Pancreas (tissue), 10 donors: ENCODE measurements at regions not wholly inside any gene's neighbourhood (a gene's known extent, or its start where the extent isn't known, plus 50 kb on each side); places are given as distances from the start of the nearest gene placed in this dataset.

Experiments
- ATAC-seq, 4 donors: fragments of 200-7000 bp; cut with Tn5 transposase; one replicate each; pipeline versions ENCODE4 v1.8.0 to v1.9.1; 2020; ENCODE audit warnings: mild to moderate bottlenecking in 4 of 4, moderate library complexity in 4 of 4
- DNase-seq, 6 donors: peaks; one replicate each; pipeline ENCODE4 v3.0.0-alpha.2; 2020
- FAIRE-seq: peaks from 2 replicates; lab custom pipeline; 2012; peaks lifted over from hg19 to GRCh38; lab: Jason Lieb, UNC
- H3K27ac ChIP-seq, 4 donors: fragments of 200-600 bp; sonication (generic); 1 replicate in 3 of 4; 2 replicates in 1 of 4; pipeline versions ENCODE4 v1.5.0 to v1.8.0; 2020
- H3K27me3 ChIP-seq, 4 donors: fragments of 200-600 bp; one replicate each; pipeline ENCODE4 v1.8.0; 2021
- H3K36me3 ChIP-seq, 3 donors: fragments of 200-600 bp; sonication (generic) in 1 of 3; one replicate each; pipeline versions ENCODE4 v1.5.0 to v1.8.0; 2020 to 2021
- H3K4me1 ChIP-seq, 3 donors: fragments of 200-600 bp; one replicate each; pipeline ENCODE4 v1.8.0; 2021
- H3K4me3 ChIP-seq, 4 donors: fragments of 200-600 bp; sonication (generic) in 2 of 4; one replicate each; pipeline versions ENCODE4 v1.5.0 to v1.8.0; 2020 to 2021
- H3K9me3 ChIP-seq, 4 donors: fragments of 200-600 bp; one replicate each; pipeline ENCODE4 v1.8.0; 2021
- CTCF ChIP-seq, 4 donors: fragments of 200-600 bp; sonication (generic) in 3 of 4; IDR thresholded peaks; one replicate each; pipeline versions ENCODE4 v1.5.0 to v1.8.0; 2021; ENCODE audit warnings: antibody characterized with exemption in 4 of 4
- WGBS, 2 donors: extraction: QIAGEN DNeasy Blood & Tissue Kit; methylation state at CpG; one replicate each; pipeline ENCODE4 v1.1.7; 2013; 5-methylcytosine and 5-hydroxymethylcytosine counted together
- intact Hi-C, 3 donors: fragments of 100-400 bp; cut with DNase I; formaldehyde crosslinking; loops; one replicate each; pipeline versions ENCODE4 v1.11.1 to v1.14.2; 2022
- donor health status: healthy with polysubstance abuse.
- donor health status: DM: no; HTN: no; CAD: no; lungs with moderate emphysema.
- donor health status: DM: no; HTN: no; CAD: no.
- donor health status: control.
- donor health status: control.
- donor health status: Bipolar disorder and iron deficiency.
- donor health status: DM: yes; HTN: yes; CAD: no.
- donor health status: DM: no; HTN: no; CAD: no.
- donor health status: DM: no; HTN: no; CAD: no.
- donor health status: DM: yes; HTN: yes; CAD: no.

- TF ChIP-seq CTCF (IDR thresholded peaks at IDR 0.05) = no peak
- Histone ChIP-seq H3K27ac (no peak overlapping the region), H3K4me3 (no peak overlapping the region), H3K4me1 (no peaks in the 10 kb centered on the region), H3K27me3 (no peaks in the 10 kb centered on the region), H3K9me3 (no peaks in the 10 kb centered on the region), H3K36me3 (no peaks in the 10 kb centered on the region)
- FAIRE-seq (no peak), DNase-seq (no peak), ATAC-seq (no peak)
- 84 to 90% methylated on average over 5 of the region's 5 CpGs for WGBS, 2 donors
- intact Hi-C loops = no loop called here
Observed at GRCh38 chr1:187451238-187451637, 622.5 kb downstream of the PLA2G4A start.

- no peak for TF ChIP-seq CTCF (IDR thresholded peaks at IDR 0.05)
- ATAC-seq = no peak
- no peak for DNase-seq
- Histone ChIP-seq H3K27me3 (no peaks in the 10 kb centered on the region), H3K27ac (no peak overlapping the region), H3K4me1 (no peaks in the 10 kb centered on the region), H3K36me3 (no peaks in the 10 kb centered on the region), H3K4me3 (no peak overlapping the region), H3K9me3 (no peaks in the 10 kb centered on the region)
- intact Hi-C loops = no loop called here
- 74 to 84% methylated on average over 3 of the region's 3 CpGs for WGBS, 2 donors
- no peak for FAIRE-seq
Observed at GRCh38 chr1:187454010-187454409, 625.3 kb downstream of the PLA2G4A start.

DNA sequence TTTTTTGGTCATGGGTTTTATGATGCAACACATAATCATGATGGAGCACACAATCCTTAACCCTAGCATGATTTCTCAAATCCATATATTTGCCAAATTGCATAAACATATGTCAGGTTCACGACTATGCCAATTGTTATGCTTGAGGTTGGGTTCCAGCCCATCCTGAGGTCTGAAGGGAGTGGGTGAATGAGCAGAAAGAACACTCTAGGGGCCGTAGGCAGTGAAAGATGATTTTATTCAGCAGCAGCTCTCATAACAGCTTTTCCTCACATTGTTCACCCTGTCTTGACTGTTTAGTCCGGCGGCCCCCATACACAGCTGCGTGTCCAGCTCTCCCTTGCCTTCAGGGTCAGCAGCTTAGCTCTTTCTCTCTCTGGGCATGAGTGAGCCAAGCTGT, 627.7 kb downstream of the PLA2G4A start:
- no peaks in the 10 kb centered on the region for H3K27me3 ChIP-seq
- FAIRE-seq (no peak), DNase-seq (no peak), ATAC-seq (no peak)
- H3K27ac ChIP-seq = no peak overlapping the region
- H3K4me3 ChIP-seq = no peak overlapping the region
- no peak for TF ChIP-seq CTCF (IDR thresholded peaks at IDR 0.05)
- H3K4me1 ChIP-seq = no peaks in the 10 kb centered on the region
- H3K9me3 ChIP-seq = no peaks in the 10 kb centered on the region
- intact Hi-C loops = no loop called here
- WGBS, 2 donors = 69 to 85% methylated on average over 5 of the region's 5 CpGs
- H3K36me3 ChIP-seq = no peaks in the 10 kb centered on the region

DNA sequence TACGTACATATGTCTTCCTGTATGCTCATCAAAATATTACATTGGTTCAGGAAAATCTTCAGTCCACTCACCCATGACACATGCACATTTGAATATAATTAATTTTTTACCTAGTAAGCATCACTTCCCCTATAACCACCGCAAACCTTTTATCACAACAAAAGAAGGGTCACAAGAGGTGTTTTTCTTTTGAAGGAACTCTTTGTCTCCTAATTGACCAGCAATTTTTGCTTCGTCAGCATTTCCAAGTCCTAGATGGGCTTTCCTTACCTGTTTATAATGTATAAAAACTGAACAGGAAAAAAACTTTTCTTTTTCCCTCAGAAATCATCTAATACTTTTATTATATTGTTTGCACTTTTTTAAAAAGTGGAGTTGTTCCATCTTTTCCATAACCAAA, 631.3 kb downstream of the PLA2G4A start:
- no peak overlapping the region for H3K4me3 ChIP-seq
- WGBS, 2 donors = 56 to 64% methylated on average over 3 of the region's 3 CpGs
- H3K9me3 ChIP-seq = no peaks in the 10 kb centered on the region
- H3K4me1 ChIP-seq = no peaks in the 10 kb centered on the region
- intact Hi-C loops = no loop called here
- FAIRE-seq (no peak), ATAC-seq (no peak), DNase-seq (no peak)
- no peak overlapping the region for H3K27ac ChIP-seq
- H3K36me3 ChIP-seq = no peaks in the 10 kb centered on the region
- no peak for TF ChIP-seq CTCF (IDR thresholded peaks at IDR 0.05)
- no peaks in the 10 kb centered on the region for H3K27me3 ChIP-seq

DNA sequence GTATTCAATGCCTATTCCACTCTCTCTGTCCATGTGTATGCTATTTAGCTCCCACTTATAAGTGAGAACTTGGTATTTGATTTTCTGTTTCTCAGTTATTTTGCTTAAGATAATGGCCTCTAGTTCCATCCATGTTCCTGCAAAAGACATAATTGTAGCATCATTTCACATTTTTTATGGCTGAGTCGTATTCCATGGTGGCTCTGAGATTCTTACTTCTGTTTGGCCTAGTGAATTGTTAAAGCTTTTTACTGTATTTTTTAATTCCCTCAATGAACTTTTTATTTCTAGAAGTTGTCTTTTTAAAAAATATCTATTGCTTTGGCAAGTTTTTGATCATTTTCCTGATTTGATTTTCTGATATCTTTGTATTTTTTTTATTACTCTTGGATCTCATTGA, 635.6 kb downstream of the PLA2G4A start:
- H3K4me1 ChIP-seq = no peaks in the 10 kb centered on the region
- ATAC-seq (no peak), FAIRE-seq (no peak), DNase-seq (no peak)
- 59 to 70% methylated on average over 1 of the region's 1 CpG for WGBS, 2 donors
- H3K4me3 ChIP-seq = no peak overlapping the region
- intact Hi-C loops = no loop called here
- H3K9me3 ChIP-seq = no peaks in the 10 kb centered on the region
- H3K27me3 ChIP-seq = no peaks in the 10 kb centered on the region
- no peaks in the 10 kb centered on the region for H3K36me3 ChIP-seq
- H3K27ac ChIP-seq = no peak overlapping the region
- no peak for TF ChIP-seq CTCF (IDR thresholded peaks at IDR 0.05)
